ENCODE measurements at regions not wholly inside any gene's neighbourhood (a gene's known extent, or its start where the extent isn't known, plus 50 kb on each side); places are given as distances from the start of the nearest gene placed in this dataset.

GRCh38 chr19:30167976-30168635 is 204.1 kb upstream of the ZNF536 start:
- TF ChIP-seq CTCF (IDR thresholded peaks at IDR 0.05) (no peak), EP300 (IDR thresholded peaks at IDR 0.05) (no peak), POLR2AphosphoS5 (IDR thresholded peaks at IDR 0.05) (no peak), POLR2A (IDR thresholded peaks at IDR 0.05) (no peak)

All from upper lobe of left lung (tissue), 4 donors.